HEK293 (cell line): ENCODE measurements at regions not wholly inside any gene's neighbourhood (a gene's known extent, or its start where the extent isn't known, plus 50 kb on each side); places are given as distances from the start of the nearest gene placed in this dataset.

Experiments
- CTCF ChIA-PET: fragments of 350-600 bp; formaldehyde crosslinking; extraction: SDS; loops from one replicate; lab custom pipeline; 2021; ENCODE audit warnings: antibody characterized with exemption; lab: Yijun Ruan, JAX
- POLR2A ChIA-PET: fragments of 300-600 bp; formaldehyde crosslinking; extraction: SDS; loops from one replicate; lab custom pipeline; 2020; ENCODE audit warnings: antibody characterized with exemption, inconsistent platforms; lab: Yijun Ruan, JAX
- H3K27ac ChIP-seq: fragments of 200-500 bp; sonication (Bioruptor generic); 2 replicates; pipeline ENCODE4 v1.5.1; 2014; ENCODE audit warnings: low read depth, low read length, control low read depth, inconsistent platforms; ENCODE audit errors: extremely low read depth
- H3K36me3 ChIP-seq, 2 experiments: fragments of 200-500 bp in 1 of 2; sonication (Bioruptor generic) in 1 of 2; 1 replicate in 1 of 2; 2 replicates in 1 of 2; pipeline ENCODE4 v1.5.1; 2014 to 2017; ENCODE audit warnings: inconsistent platforms in 2 of 2, low read length in 2 of 2; ENCODE audit not compliant: control insufficient read depth in 2 of 2, insufficient read depth in 1 of 2
- H3K4me1 ChIP-seq: fragments of 200-500 bp; sonication (Bioruptor generic); 2 replicates; pipeline ENCODE4 v1.5.1; 2014; ENCODE audit warnings: mild to moderate bottlenecking, low read length, inconsistent platforms; ENCODE audit not compliant: control insufficient read depth, insufficient read depth
- H3K4me3 ChIP-seq: 2 replicates; pipeline ENCODE4 v1.5.1; 2011; ENCODE audit warnings: low read depth, mild to moderate bottlenecking, control low read depth, low read length, moderate library complexity
- H3K9me3 ChIP-seq: fragments of 200-500 bp; sonication (Bioruptor generic); 2 replicates; pipeline ENCODE4 v1.5.1; 2014; ENCODE audit warnings: low read depth, low read length, inconsistent platforms; ENCODE audit not compliant: control insufficient read depth, insufficient read depth
- AEBP2 ChIP-seq: fragments of 450-650 bp; formaldehyde crosslinking; IDR thresholded peaks from 2 replicates; pipeline ENCODE4 v1.5.1; 2016; ENCODE audit warnings: missing biosample characterization, missing genetic modification characterization, borderline replicate concordance
- ELK4 ChIP-seq: IDR thresholded peaks from 2 replicates; pipeline ENCODE4 v1.6.1; 2011; ENCODE audit warnings: mild to moderate bottlenecking, low read depth, low read length, borderline replicate concordance
- GLIS2 ChIP-seq: fragments of 450-650 bp; formaldehyde crosslinking; IDR thresholded peaks from 2 replicates; pipeline ENCODE4 v1.5.1; 2016; ENCODE audit warnings: missing biosample characterization, missing genetic modification characterization
- KLF9 ChIP-seq: fragments of 450-650 bp; formaldehyde crosslinking; IDR thresholded peaks from 2 replicates; pipeline ENCODE4 v1.5.1; 2016; ENCODE audit warnings: missing biosample characterization, missing genetic modification characterization, low read depth
- PRDM2 ChIP-seq: fragments of 450-650 bp; formaldehyde crosslinking; IDR thresholded peaks from 2 replicates; pipeline ENCODE4 v1.5.1; 2016; ENCODE audit warnings: missing biosample characterization, missing genetic modification characterization, borderline replicate concordance
- PRDM4 ChIP-seq: fragments of 450-650 bp; formaldehyde crosslinking; IDR thresholded peaks from 2 replicates; pipeline ENCODE4 v1.5.1; 2017; ENCODE audit warnings: missing biosample characterization, missing genetic modification characterization
- SCRT1 ChIP-seq: fragments of 450-650 bp; formaldehyde crosslinking; IDR thresholded peaks from 2 replicates; pipeline ENCODE4 v1.5.1; 2016; ENCODE audit warnings: missing biosample characterization, missing genetic modification characterization, borderline replicate concordance
- SP7 ChIP-seq: fragments of 450-650 bp; formaldehyde crosslinking; IDR thresholded peaks from 2 replicates; pipeline ENCODE4 v1.5.1; 2016; ENCODE audit warnings: missing biosample characterization, missing genetic modification characterization
- ZBTB21 ChIP-seq: fragments of 450-650 bp; formaldehyde crosslinking; IDR thresholded peaks from 2 replicates; pipeline ENCODE4 v1.5.1; 2017; ENCODE audit warnings: missing biosample characterization, missing genetic modification characterization
- ZBTB44 ChIP-seq: fragments of 450-650 bp; IDR thresholded peaks from 2 replicates; pipeline ENCODE4 v1.5.1; 2018; ENCODE audit warnings: missing biosample characterization, mild to moderate bottlenecking, missing genetic modification characterization
- ZIC2 ChIP-seq: fragments of 450-650 bp; formaldehyde crosslinking; IDR thresholded peaks from 2 replicates; pipeline ENCODE4 v1.5.1; 2016; ENCODE audit warnings: missing biosample characterization, missing genetic modification characterization
- ZNF114 ChIP-seq: fragments of 450-650 bp; formaldehyde crosslinking; IDR thresholded peaks from 2 replicates; pipeline ENCODE4 v1.5.0; 2017; ENCODE audit warnings: missing biosample characterization, missing genetic modification characterization
- ZNF146 ChIP-seq: fragments of 450-650 bp; formaldehyde crosslinking; IDR thresholded peaks from 2 replicates; pipeline ENCODE4 v1.5.1; 2016; ENCODE audit warnings: missing biosample characterization, missing genetic modification characterization
- ZNF157 ChIP-seq: fragments of 450-650 bp; formaldehyde crosslinking; IDR thresholded peaks from 2 replicates; pipeline ENCODE4 v1.5.1; 2016; ENCODE audit warnings: missing biosample characterization, missing genetic modification characterization
- ZNF169 ChIP-seq: fragments of 450-650 bp; formaldehyde crosslinking; IDR thresholded peaks from 2 replicates; pipeline ENCODE4 v1.5.1; 2016; ENCODE audit warnings: missing biosample characterization, missing genetic modification characterization
- ZNF37A ChIP-seq: fragments of 450-650 bp; IDR thresholded peaks from 2 replicates; pipeline ENCODE4 v1.5.1; 2018; ENCODE audit warnings: missing biosample characterization, missing genetic modification characterization
- ZNF514 ChIP-seq: fragments of 450-650 bp; formaldehyde crosslinking; IDR thresholded peaks from 2 replicates; pipeline ENCODE4 v1.5.1; 2016; ENCODE audit warnings: missing biosample characterization, missing genetic modification characterization
- ZNF555 ChIP-seq: fragments of 450-650 bp; formaldehyde crosslinking; conservative IDR thresholded peaks from 2 replicates; pipeline ENCODE4 v1.5.1; 2017; ENCODE audit warnings: missing biosample characterization, mild to moderate bottlenecking, missing genetic modification characterization, inconsistent platforms
- ZNF747 ChIP-seq: fragments of 450-650 bp; formaldehyde crosslinking; IDR thresholded peaks from 2 replicates; pipeline ENCODE4 v1.5.1; 2016; ENCODE audit warnings: missing biosample characterization, missing genetic modification characterization
- ZSCAN18 ChIP-seq: fragments of 450-650 bp; formaldehyde crosslinking; IDR thresholded peaks from 2 replicates; pipeline ENCODE4 v1.5.1; 2016; ENCODE audit warnings: missing biosample characterization, missing genetic modification characterization

- Histone ChIP-seq H3K27ac (no peak overlapping the region), H3K36me3 (no peaks in the 10 kb centered on the region), H3K4me1 (no peaks in the 10 kb centered on the region), H3K4me3 (no peak overlapping the region), H3K9me3 (no peaks in the 10 kb centered on the region)
- ChIA-PET POLR2A (no interaction called here), CTCF (no interaction called here)
- TF ChIP-seq PRDM2 (tag by site-specific recombination) = no peak
- TF ChIP-seq ZBTB44 (tag by site-specific recombination) = no peak
- no peak for TF ChIP-seq GLIS2 (tag by site-specific recombination)
- no peak for TF ChIP-seq KLF9
- TF ChIP-seq ZNF747 = no peak
- no peak for TF ChIP-seq ZNF37A (tag by site-specific recombination)
- TF ChIP-seq ZSCAN18 (tag by site-specific recombination) = no peak
- no peak for TF ChIP-seq ZNF514 (tag by site-specific recombination)
- TF ChIP-seq ZNF114 (tag by site-specific recombination) = no peak
- no peak for TF ChIP-seq ZNF157 (tag by site-specific recombination)
- no peak for TF ChIP-seq ZNF555 (tag by site-specific recombination)
- TF ChIP-seq ZIC2 = no peak
- no peak for TF ChIP-seq ZNF169 (tag by site-specific recombination)
- TF ChIP-seq, all 188 proteins: peak for 0
These were observed 566.5 kb downstream of the LRRC70 start for GRCh38 chr5:63145167-63145566.

GRCh38 chr5:63141591-63141990, 563.0 kb downstream of the LRRC70 start:
- Histone ChIP-seq H3K4me3 (no peak overlapping the region), H3K9me3 (no peaks in the 10 kb centered on the region), H3K27ac (no peak overlapping the region), H3K4me1 (no peaks in the 10 kb centered on the region), H3K36me3 (no peaks in the 10 kb centered on the region)
- CTCF ChIA-PET = interaction anchor here (0.8 kb wide), 1 partner anchor 868 kb away, joined by 4 read pairs; no protein-coding TSS in a partner anchor
- POLR2A ChIA-PET = interaction anchor here (0.6 kb wide), 1 partner anchor 403 kb away, joined by 4 read pairs; no protein-coding TSS in a partner anchor
- no peak for TF ChIP-seq AEBP2 (tag by site-specific recombination)
- no peak for TF ChIP-seq PRDM4 (tag by site-specific recombination)
- TF ChIP-seq SCRT1 (tag by site-specific recombination) = no peak
- no peak for TF ChIP-seq ELK4
- no peak for TF ChIP-seq ZNF146 (tag by site-specific recombination)
- no peak for TF ChIP-seq ZBTB21 (tag by site-specific recombination)
- TF ChIP-seq SP7 = no peak
